ENCODE measurements at regions not wholly inside any gene's neighbourhood (a gene's known extent, or its start where the extent isn't known, plus 50 kb on each side); places are given as distances from the start of the nearest gene placed in this dataset.

DNA sequence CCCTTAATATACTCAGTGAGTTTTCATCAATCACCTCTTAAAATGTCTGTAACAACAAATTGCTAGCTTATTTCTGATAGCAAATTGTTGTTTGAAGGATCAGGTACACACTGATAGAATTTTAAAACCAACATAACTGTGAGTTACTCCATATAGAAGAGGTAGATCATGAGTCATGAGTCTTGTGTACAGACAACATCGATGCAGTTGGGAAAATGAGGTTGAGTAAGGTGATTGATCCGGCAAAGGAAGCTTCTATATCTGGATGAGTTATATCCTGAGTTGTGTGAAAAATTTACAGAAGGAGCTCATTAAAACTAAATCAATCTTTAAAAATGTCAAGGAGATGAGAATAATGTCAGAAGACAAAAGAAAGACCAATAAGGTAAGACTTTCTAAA is 604.6 kb upstream of the RGMB start:
- Mint-ChIP-seq H3K4me3 (ENCODE audit: unreplicated experiment) (no peak overlapping the region), H3K36me3 (ENCODE audit: low read depth, unreplicated experiment) (no peaks in the 10 kb centered on the region), H3K27ac (ENCODE audit: unreplicated experiment) (no peak overlapping the region), H3K27me3 (ENCODE audit: low read depth, unreplicated experiment) (no peaks in the 10 kb centered on the region), H3K9me3 (ENCODE audit: unreplicated experiment) (no peaks in the 10 kb centered on the region), H3K4me1 (ENCODE audit: low read depth, unreplicated experiment) (no peaks in the 10 kb centered on the region)
- Histone ChIP-seq H3K9me3 (ENCODE audit: insufficient read depth, low read depth, low read length) (no peaks in the 10 kb centered on the region), H4K20me1 (ENCODE audit: insufficient read depth, low read length) (no peaks in the 10 kb centered on the region), H3K36me3 (ENCODE audit: insufficient read depth, low read length) (no peaks in the 10 kb centered on the region), H3K79me2 (ENCODE audit: insufficient read depth, low read length) (no peaks in the 10 kb centered on the region), H3K9ac (ENCODE audit: low read length) (no peak overlapping the region), H3K4me2 (ENCODE audit: low read length) (no peak overlapping the region), H3K27me3 (ENCODE audit: insufficient read depth, low read length) (no peaks in the 10 kb centered on the region), H2AFZ (ENCODE audit: low read depth, low read length) (no peak overlapping the region), H3K4me3 (ENCODE audit: insufficient read depth, low read depth, low read length) (no peak overlapping the region), H3K4me1 (ENCODE audit: insufficient read depth, low read length) (peaks cover 2% of the 10 kb centered on the region), H3K27ac (ENCODE audit: low read depth, low read length) (no peak overlapping the region)
- TF ChIP-seq EZH2 (IDR thresholded peaks at IDR 0.05; ENCODE audit: insufficient read depth, low read length) (no peak), CTCF (IDR thresholded peaks at IDR 0.05; ENCODE audit: insufficient read depth, low read depth, low read length) (no peak)
- DNase-seq (ENCODE audit: low read depth): no peak
- no peak for FAIRE-seq

DNA sequence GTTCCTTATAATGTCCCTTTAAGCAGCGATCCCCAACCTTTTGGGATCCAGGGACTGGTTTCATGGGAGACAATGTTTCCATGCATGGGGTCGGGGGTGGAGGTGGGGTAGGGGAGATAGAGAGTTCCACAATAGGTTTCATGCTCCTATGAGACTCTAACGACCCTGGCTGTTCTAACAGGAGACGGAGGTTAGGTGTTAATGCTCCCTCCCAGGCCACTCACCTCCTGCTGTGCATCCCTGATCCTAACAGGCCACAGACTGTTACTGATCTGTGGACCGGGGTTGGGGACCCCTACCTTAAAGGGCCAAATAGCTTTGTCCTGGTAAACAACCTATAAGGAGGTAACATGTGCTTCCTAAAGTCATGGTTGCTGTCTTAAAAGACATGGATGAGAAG is 602.5 kb upstream of the RGMB start:
- Histone ChIP-seq H3K9me3 (ENCODE audit: insufficient read depth, low read depth, low read length) (no peaks in the 10 kb centered on the region), H3K36me3 (ENCODE audit: insufficient read depth, low read length) (no peaks in the 10 kb centered on the region), H3K79me2 (ENCODE audit: insufficient read depth, low read length) (no peaks in the 10 kb centered on the region), H3K9ac (ENCODE audit: low read length) (no peak overlapping the region), H4K20me1 (ENCODE audit: insufficient read depth, low read length) (no peaks in the 10 kb centered on the region), H2AFZ (ENCODE audit: low read depth, low read length) (no peak overlapping the region), H3K4me1 (ENCODE audit: insufficient read depth, low read length) (peaks cover 2% of the 10 kb centered on the region), H3K4me3 (ENCODE audit: insufficient read depth, low read depth, low read length) (no peak overlapping the region), H3K27me3 (ENCODE audit: insufficient read depth, low read length) (no peaks in the 10 kb centered on the region), H3K27ac (ENCODE audit: low read depth, low read length) (no peak overlapping the region), H3K4me2 (ENCODE audit: low read length) (no peak overlapping the region)
- no peaks in the 10 kb centered on the region for H3K4me1 Mint-ChIP-seq (ENCODE audit: low read depth, unreplicated experiment)
- DNase-seq (ENCODE audit: low read depth) (no peak), FAIRE-seq (no peak)
- H3K36me3 Mint-ChIP-seq (ENCODE audit: low read depth, unreplicated experiment): no peaks in the 10 kb centered on the region
- H3K27ac Mint-ChIP-seq (ENCODE audit: unreplicated experiment): no peak overlapping the region
- no peak for TF ChIP-seq EZH2 (IDR thresholded peaks at IDR 0.05; ENCODE audit: insufficient read depth, low read length)
- H3K4me3 Mint-ChIP-seq (ENCODE audit: unreplicated experiment): no peak overlapping the region
- H3K9me3 Mint-ChIP-seq (ENCODE audit: unreplicated experiment): no peaks in the 10 kb centered on the region
- no peaks in the 10 kb centered on the region for H3K27me3 Mint-ChIP-seq (ENCODE audit: low read depth, unreplicated experiment)

- Mint-ChIP-seq H3K27me3 (ENCODE audit: low read depth, unreplicated experiment) (no peaks in the 10 kb centered on the region), H3K36me3 (ENCODE audit: low read depth, unreplicated experiment) (no peaks in the 10 kb centered on the region), H3K27ac (ENCODE audit: unreplicated experiment) (no peak overlapping the region), H3K4me3 (ENCODE audit: unreplicated experiment) (no peak overlapping the region), H3K9me3 (ENCODE audit: unreplicated experiment) (no peaks in the 10 kb centered on the region), H3K4me1 (ENCODE audit: low read depth, unreplicated experiment) (no peaks in the 10 kb centered on the region)
- Histone ChIP-seq H3K79me2 (ENCODE audit: insufficient read depth, low read length) (no peaks in the 10 kb centered on the region), H3K4me1 (ENCODE audit: insufficient read depth, low read length) (peaks cover 2% of the 10 kb centered on the region), H2AFZ (ENCODE audit: low read depth, low read length) (no peak overlapping the region), H3K4me3 (ENCODE audit: insufficient read depth, low read depth, low read length) (no peak overlapping the region), H3K4me2 (ENCODE audit: low read length) (peak overlapping the region; percentile 16), H3K9me3 (ENCODE audit: insufficient read depth, low read depth, low read length) (no peaks in the 10 kb centered on the region), H3K27ac (ENCODE audit: low read depth, low read length) (no peak overlapping the region), H3K36me3 (ENCODE audit: insufficient read depth, low read length) (no peaks in the 10 kb centered on the region), H3K9ac (ENCODE audit: low read length) (no peak overlapping the region), H3K27me3 (ENCODE audit: insufficient read depth, low read length) (no peaks in the 10 kb centered on the region), H4K20me1 (ENCODE audit: insufficient read depth, low read length) (no peaks in the 10 kb centered on the region)
- TF ChIP-seq EZH2 (IDR thresholded peaks at IDR 0.05; ENCODE audit: insufficient read depth, low read length): no peak
- no peak for TF ChIP-seq CTCF (IDR thresholded peaks at IDR 0.05; ENCODE audit: insufficient read depth, low read depth, low read length)
- DNase-seq (ENCODE audit: low read depth): peak; percentile 69
- FAIRE-seq: no peak
Observed at GRCh38 chr5:98173334-98173733, 600.1 kb upstream of the RGMB start.
